HG03039 (cell line): ENCODE measurements at regions not wholly inside any gene's neighbourhood (a gene's known extent, or its start where the extent isn't known, plus 50 kb on each side); places are given as distances from the start of the nearest gene placed in this dataset.

Experiments used
- ATAC-seq: cut with Tn5 transposase; IDR thresholded peaks from one replicate; pipeline ENCODE4 v1.9.1; 2021; ENCODE audit warnings: mild to moderate bottlenecking, moderate library complexity; ENCODE audit not compliant: unreplicated experiment

DNA sequence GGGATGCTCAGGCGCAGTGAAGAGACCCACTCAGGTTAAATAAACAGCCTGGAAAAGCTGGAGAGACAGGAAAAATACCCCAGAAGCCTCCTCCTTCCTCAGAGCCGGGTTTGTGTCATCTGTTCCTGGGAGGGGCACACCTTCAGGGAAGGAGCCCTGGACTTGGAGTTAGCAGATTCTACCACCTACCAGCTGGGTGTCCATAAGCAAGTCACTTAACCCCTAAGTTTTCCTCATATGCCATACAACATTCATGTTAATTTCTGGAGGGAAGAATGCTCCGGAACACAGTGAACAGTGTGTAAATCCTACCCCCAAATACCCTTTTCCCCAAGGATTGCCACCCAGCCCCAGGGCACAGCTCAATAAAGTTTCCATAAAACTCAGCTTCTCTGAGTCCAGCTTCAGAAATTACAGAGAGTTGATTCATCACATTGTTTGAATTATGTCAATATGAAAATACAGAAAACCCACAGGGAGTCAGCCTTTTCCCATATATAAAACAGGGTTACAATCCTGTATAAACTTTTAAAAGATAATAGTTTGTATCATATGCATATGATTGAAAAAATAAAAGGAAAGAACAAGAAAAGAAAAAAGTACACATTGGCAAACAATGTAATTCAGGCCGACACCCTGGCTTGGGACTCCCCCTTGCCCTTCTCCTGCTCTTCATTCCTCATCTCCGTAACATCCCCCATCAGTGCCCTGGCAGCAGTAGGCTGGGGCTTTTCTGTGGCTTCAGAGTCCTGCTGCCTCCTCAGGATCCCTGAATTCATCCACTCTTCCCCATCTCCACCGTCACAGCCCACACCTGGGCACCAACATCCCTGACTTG lies 291.8 kb upstream of the USP24 start:
- no peak for ATAC-seq

DNA sequence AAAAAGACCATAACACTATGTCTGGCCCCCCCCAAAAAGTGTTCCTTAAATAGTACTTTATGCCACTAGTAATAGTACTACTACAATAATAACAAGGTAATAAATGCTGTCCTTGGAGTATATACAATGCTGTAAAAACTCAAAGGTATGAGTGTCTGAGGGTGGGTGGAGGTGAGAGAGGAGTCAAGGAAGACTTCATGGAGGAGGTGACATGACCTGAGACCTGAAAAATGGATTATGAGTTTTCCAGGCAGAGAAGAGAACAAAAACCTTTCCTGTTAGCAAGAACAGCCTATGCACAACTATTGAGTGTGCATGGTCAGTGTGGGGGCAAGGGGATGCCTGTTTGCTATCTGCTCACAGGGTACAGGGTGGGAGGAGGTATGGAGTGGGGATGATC lies 290.2 kb upstream of the USP24 start:
- no peak for ATAC-seq

DNA sequence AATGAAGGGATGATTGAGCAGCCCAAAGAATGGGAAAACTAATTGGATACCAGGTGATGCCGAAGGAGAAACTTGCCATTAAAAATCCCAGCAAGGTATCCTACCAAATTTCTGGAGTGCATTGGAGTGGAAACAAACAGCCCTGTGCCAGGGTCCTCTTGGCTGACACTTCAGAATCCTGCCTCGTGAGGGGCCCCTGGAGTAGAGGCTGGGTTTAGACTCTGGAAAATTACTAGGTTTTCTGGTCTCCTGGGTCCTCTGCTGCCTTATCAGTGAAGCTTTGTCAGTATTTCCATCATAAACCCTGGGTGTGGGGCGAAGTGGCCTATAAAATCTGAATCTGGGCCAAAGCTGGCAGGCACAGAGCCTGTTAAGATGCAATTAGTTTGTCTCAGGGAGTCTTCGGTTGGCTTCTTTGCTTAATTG lies 289.2 kb upstream of the USP24 start:
- ATAC-seq = no peak

- ATAC-seq = no peak
Observed at GRCh38 chr1:55503663-55504305, 288.6 kb upstream of the USP24 start.

GRCh38 chr1:55500601-55501000 lies 285.4 kb upstream of the USP24 start:
- no peak for ATAC-seq

- no peak for ATAC-seq
Observed at GRCh38 chr1:55490547-55490946, 275.4 kb upstream of the USP24 start.

- ATAC-seq = no peak
Observed at GRCh38 chr1:55484173-55484572, 269.0 kb upstream of the USP24 start.

DNA sequence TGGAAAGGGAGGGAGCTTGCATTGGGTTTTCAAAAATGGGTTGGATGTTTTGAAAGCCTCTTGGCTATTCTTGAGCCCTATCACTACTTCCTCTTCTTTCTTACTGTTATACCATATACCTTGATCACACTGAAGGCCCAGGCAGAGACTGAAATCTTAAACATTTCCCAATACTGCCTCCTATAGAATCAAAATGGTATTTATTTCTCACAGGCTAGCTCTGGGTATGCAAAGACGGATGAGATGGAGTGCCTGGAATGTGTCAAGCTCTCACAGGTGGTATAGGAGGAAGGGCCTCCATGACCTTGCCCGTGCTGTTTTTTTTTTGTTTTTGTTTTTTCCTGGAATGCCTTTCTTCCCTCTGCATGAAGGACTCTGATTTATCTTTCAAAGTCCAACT lies 268.4 kb upstream of the USP24 start:
- no peak for ATAC-seq

- ATAC-seq = no peak
Observed at GRCh38 chr1:55481634-55482033, 266.5 kb upstream of the USP24 start.

GRCh38 chr1:55480029-55480795 lies 265.0 kb upstream of the USP24 start:
- ATAC-seq = no peak

DNA sequence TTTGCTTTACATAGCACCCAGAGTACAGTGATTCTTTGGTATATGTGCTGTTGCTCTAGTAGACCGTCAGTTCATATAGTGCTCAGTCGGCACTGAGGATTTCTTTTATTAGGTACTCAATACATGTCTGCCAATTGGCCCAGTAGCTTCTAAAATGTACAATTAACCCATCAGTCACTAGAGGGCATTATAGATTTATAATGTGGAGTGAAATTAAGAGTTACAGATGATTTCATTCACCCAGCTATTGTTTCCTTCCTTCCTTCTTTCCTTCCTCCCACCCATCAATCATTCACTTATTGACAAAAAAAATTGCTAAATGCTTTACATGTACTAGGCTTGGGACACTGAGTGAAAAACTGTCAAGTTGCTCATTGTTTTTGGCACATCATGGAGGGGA lies 263.6 kb upstream of the USP24 start:
- no peak for ATAC-seq

- no peak for ATAC-seq
Observed at GRCh38 chr1:55477953-55478352, 262.8 kb upstream of the USP24 start.

- no peak for ATAC-seq
Observed at GRCh38 chr1:55476445-55477015, 261.4 kb upstream of the USP24 start.

DNA sequence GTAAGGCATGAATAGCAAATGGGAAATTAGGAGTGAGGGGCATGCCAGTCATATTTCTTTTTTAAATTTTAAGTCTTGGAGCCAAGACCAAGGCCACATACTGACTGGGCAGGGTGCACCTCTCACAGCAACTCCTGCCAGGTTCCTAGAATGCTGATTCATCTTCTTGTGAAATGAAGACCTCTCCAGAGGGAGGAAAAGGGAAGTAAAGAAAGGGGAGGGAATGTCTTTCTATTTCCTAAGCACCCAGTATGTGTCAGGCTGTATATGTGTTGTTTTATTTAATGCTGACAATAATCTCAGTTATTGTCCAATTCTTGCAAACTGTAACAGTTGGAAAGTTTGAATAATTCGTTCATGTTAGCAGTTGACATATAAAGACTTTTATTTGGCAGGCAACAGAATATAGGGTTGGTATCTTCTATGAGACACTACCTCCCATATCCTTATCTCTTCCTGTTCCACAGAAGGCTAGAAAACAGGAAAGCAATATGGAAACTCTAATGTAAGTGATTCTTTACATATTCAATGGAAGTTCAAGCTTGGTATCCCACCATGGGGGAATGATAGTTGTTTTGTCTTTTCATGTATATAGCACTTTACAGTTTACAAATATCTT lies 259.1 kb upstream of the USP24 start:
- ATAC-seq = no peak

GRCh38 chr1:55473661-55474060 lies 258.5 kb upstream of the USP24 start:
- ATAC-seq = no peak

GRCh38 chr1:55472784-55473183 lies 257.6 kb upstream of the USP24 start:
- ATAC-seq = no peak

- no peak for ATAC-seq
Observed at GRCh38 chr1:55472115-55472514, 257.0 kb upstream of the USP24 start.

DNA sequence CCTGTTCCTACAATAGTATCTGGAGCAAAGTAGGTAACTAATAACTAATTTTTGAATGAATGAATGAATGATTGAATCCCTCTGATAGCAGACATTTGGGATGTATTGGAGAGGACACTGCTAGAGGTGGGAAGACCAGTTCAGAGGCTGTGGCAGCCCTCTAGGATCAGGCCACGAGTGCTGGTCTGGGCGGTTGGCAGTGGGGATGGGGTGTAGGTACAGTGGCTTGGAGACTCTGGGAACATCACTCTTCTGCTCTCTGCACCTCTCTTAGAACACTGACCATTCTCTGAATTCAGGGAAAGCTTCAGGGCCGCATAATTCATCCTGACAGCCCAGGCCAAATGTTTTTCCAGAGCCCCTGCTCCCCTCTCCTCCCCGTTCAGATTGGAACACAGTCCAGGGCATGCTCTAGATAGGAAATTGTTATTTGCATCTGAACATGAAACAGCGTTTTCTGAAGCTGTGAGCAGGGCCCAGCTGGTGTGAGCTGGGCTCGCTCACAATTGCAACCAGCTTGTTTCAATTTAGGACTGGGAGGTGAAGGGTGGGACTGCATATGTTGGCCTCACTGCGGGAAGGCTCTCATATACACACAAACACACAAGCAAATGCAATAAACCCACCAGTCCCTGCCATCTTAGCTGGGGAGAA lies 253.1 kb upstream of the USP24 start:
- ATAC-seq = no peak

DNA sequence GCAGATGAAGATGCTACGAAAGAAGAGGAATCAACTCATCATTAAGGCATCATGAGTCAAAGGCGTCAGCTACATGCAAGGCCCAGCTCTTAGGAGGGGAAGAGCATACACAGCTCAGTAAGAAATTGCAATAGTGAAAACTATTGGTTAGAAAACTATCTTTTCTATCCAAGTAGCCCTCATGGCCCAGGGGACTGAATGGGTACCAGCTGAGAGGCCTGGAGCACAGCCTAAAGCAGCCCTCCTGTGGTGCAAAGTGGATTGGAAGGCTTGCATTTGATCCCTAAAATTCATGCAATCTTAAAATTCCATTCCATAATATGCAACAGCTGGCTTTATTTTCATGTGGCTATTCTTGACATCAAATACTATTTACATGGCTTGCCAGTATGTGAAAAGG lies 251.8 kb upstream of the USP24 start:
- no peak for ATAC-seq

GRCh38 chr1:55466373-55466772 lies 251.2 kb upstream of the USP24 start:
- no peak for ATAC-seq
